ENCODE measurements at regions not wholly inside any gene's neighbourhood (a gene's known extent, or its start where the extent isn't known, plus 50 kb on each side); places are given as distances from the start of the nearest gene placed in this dataset.

DNA sequence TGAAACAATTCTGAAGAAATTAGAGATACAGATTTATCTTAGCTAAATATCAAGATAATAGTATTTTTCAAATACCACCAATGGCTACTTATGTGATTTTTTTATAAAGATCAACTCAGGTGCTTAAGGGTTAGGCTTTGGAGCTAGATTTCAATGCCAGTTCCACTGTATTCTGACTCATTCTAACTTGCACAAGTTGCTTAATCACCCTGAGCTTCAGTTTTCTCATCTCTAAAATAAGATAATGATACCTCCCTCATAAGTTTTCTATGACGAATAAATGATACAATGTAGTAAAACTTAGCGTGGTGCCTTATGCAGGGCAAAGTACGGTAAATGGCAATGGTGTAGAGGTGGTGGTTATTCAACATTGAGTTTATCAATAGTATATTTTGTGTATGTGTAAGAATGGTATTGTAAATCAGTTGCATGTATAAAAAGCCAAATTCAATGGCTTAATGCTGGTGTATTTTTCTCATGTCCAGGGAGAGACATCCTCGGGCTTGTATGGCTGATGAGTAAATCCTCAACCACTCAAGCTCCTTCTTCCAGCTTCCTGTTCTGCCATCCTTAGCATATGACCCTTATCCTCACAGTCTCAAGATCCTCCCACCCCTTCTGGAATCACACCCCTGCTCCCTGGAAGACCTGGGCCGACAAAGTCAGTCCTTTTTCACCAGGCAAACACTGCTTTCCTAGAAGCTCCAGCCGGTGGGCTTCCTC lies 505.9 kb upstream of the CFAP20DC start:
- no peak for DNase-seq (ENCODE audit: low spot score)
- in situ Hi-C loops (cut with MboI; ENCODE audit: low pct_unique_long_range_greater_than_20kb, low sequenced_read_pairs, unreplicated experiment) = no loop called here
- TF ChIP-seq, protein P1, sequence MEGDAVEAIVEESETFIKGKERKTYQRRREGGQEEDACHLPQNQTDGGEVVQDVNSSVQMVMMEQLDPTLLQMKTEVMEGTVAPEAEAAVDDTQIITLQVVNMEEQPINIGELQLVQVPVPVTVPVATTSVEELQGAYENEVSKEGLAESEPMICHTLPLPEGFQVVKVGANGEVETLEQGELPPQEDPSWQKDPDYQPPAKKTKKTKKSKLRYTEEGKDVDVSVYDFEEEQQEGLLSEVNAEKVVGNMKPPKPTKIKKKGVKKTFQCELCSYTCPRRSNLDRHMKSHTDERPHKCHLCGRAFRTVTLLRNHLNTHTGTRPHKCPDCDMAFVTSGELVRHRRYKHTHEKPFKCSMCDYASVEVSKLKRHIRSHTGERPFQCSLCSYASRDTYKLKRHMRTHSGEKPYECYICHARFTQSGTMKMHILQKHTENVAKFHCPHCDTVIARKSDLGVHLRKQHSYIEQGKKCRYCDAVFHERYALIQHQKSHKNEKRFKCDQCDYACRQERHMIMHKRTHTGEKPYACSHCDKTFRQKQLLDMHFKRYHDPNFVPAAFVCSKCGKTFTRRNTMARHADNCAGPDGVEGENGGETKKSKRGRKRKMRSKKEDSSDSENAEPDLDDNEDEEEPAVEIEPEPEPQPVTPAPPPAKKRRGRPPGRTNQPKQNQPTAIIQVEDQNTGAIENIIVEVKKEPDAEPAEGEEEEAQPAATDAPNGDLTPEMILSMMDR (IDR thresholded peaks at IDR 0.05; ENCODE audit: extremely low read depth, insufficient read depth, missing control alignments) = no peak

- in situ Hi-C loops (cut with MboI; ENCODE audit: low pct_unique_long_range_greater_than_20kb, low sequenced_read_pairs, unreplicated experiment) = no loop called here
- TF ChIP-seq, protein P1 (IDR thresholded peaks at IDR 0.05; ENCODE audit: extremely low read depth, insufficient read depth, missing control alignments) = no peak
- no peak for DNase-seq (ENCODE audit: low spot score)
Measured at GRCh38 chr3:59553076-59553475, 503.3 kb upstream of the CFAP20DC start.

- in situ Hi-C loops (cut with MboI; ENCODE audit: low pct_unique_long_range_greater_than_20kb, low sequenced_read_pairs, unreplicated experiment) = no loop called here
- no peak for DNase-seq (ENCODE audit: low spot score)
- TF ChIP-seq, protein P1 (IDR thresholded peaks at IDR 0.05; ENCODE audit: extremely low read depth, insufficient read depth, missing control alignments) = no peak
Measured at GRCh38 chr3:59551834-59552233, 502.0 kb upstream of the CFAP20DC start.

DNA sequence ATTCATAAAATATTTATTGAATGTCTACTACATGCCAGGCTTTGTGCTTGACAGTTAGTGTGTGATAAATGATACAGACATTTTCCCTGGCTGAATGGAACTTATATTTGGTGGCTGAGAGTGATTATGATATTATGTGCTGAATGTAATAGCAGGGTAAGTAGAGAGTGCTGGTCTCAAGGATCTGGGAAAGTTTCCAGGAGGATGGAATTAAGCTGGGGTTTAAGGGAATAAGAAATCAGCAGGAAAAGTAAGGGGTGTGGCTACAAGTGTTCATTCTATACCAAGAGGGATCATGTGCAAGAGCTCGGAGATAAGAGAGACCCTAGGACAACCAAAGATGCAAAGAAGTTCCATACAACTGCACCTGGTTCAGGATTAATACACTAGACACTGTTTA lies 500.1 kb upstream of the CFAP20DC start:
- DNase-seq (ENCODE audit: low spot score) = no peak
- in situ Hi-C loops (cut with MboI; ENCODE audit: low pct_unique_long_range_greater_than_20kb, low sequenced_read_pairs, unreplicated experiment) = no loop called here
- TF ChIP-seq, protein P1 (IDR thresholded peaks at IDR 0.05; ENCODE audit: extremely low read depth, insufficient read depth, missing control alignments) = no peak

GRCh38 chr3:59547874-59548273 lies 498.0 kb upstream of the CFAP20DC start:
- no peak for DNase-seq (ENCODE audit: low spot score)
- TF ChIP-seq, protein P1 (IDR thresholded peaks at IDR 0.05; ENCODE audit: extremely low read depth, insufficient read depth, missing control alignments) = no peak
- in situ Hi-C loops (cut with MboI; ENCODE audit: low pct_unique_long_range_greater_than_20kb, low sequenced_read_pairs, unreplicated experiment) = no loop called here

- TF ChIP-seq, protein P1 (IDR thresholded peaks at IDR 0.05; ENCODE audit: extremely low read depth, insufficient read depth, missing control alignments) = no peak
- no peak for DNase-seq (ENCODE audit: low spot score)
- in situ Hi-C loops (cut with MboI; ENCODE audit: low pct_unique_long_range_greater_than_20kb, low sequenced_read_pairs, unreplicated experiment) = no loop called here
Measured at GRCh38 chr3:59546522-59546921, 496.7 kb upstream of the CFAP20DC start.

All from GM13977 (cell line).